Fibroblast of lung (primary cell): ENCODE measurements at regions not wholly inside any gene's neighbourhood (a gene's known extent, or its start where the extent isn't known, plus 50 kb on each side); places are given as distances from the start of the nearest gene placed in this dataset.

ENCODE experiments used
- DNase-seq, 2 donors: peaks; one replicate each; pipeline versions ENCODE4 v3.0.0 to v3.0.0-alpha.2; 2010; ENCODE audit warnings: low read depth in 2 of 2
- H2AFZ ChIP-seq: 2 replicates; pipeline ENCODE4 v1.5.1; 2012; ENCODE audit warnings: low read length, control low read depth, inconsistent platforms
- H3K27ac ChIP-seq: 2 replicates; pipeline ENCODE4 v1.5.1; 2011; ENCODE audit warnings: low read length, control low read depth; ENCODE audit not compliant: insufficient read depth
- H3K27me3 ChIP-seq: 2 replicates; pipeline ENCODE4 v1.5.1; 2011; ENCODE audit warnings: mild to moderate bottlenecking, low read length; ENCODE audit not compliant: control insufficient read depth, insufficient read depth
- H3K36me3 ChIP-seq: 2 replicates; pipeline ENCODE4 v1.5.1; 2011; ENCODE audit warnings: low read length; ENCODE audit not compliant: control insufficient read depth, insufficient read depth
- H3K4me1 ChIP-seq: 2 replicates; pipeline ENCODE4 v1.5.1; 2011; ENCODE audit warnings: low read length; ENCODE audit not compliant: control insufficient read depth, insufficient read depth; ENCODE audit errors: extremely low read depth
- H3K4me2 ChIP-seq: 2 replicates; pipeline ENCODE4 v1.5.1; 2011; ENCODE audit warnings: low read length, control low read depth; ENCODE audit not compliant: insufficient read depth; ENCODE audit errors: extremely low read depth
- H3K4me3 ChIP-seq, 4 experiments: fragments of 200-600 bp in 1 of 4; sonication (generic) in 1 of 4; replicated peaks in 1 of 4; 2 replicates each; pipeline ENCODE4 v1.5.1; 2011 to 2016; ENCODE audit warnings: low read length in 4 of 4, low read depth in 3 of 4, mild to moderate bottlenecking in 3 of 4, control low read depth in 2 of 4, inconsistent platforms in 1 of 4, mixed read lengths in 1 of 4; ENCODE audit not compliant: insufficient read depth in 1 of 4; ENCODE audit errors: control extremely low read depth in 1 of 4
- H3K79me2 ChIP-seq: 2 replicates; pipeline ENCODE4 v1.5.1; 2012; ENCODE audit warnings: mild to moderate bottlenecking, low read length, inconsistent platforms; ENCODE audit not compliant: control insufficient read depth, insufficient read depth
- H3K9ac ChIP-seq: 2 replicates; pipeline ENCODE4 v1.5.1; 2011; ENCODE audit warnings: mild to moderate bottlenecking, low read length, control low read depth; ENCODE audit not compliant: insufficient read depth
- H3K9me3 ChIP-seq: 2 replicates; pipeline ENCODE4 v1.5.1; 2012; ENCODE audit warnings: low read depth, low read length; ENCODE audit not compliant: control insufficient read depth, insufficient read depth
- H4K20me1 ChIP-seq: 2 replicates; pipeline ENCODE4 v1.5.1; 2011; ENCODE audit warnings: low read length; ENCODE audit not compliant: control insufficient read depth, insufficient read depth; ENCODE audit errors: extremely low read depth
- EZH2 ChIP-seq: IDR thresholded peaks from 2 replicates; pipeline ENCODE4 v1.5.1; 2012; ENCODE audit warnings: low read length, control low read depth, mild to moderate bottlenecking; ENCODE audit errors: missing control alignments
- TF ChIP-seq, protein P1 (sequence below), 2 donors: IDR thresholded peaks in 1 of 2; conservative IDR thresholded peaks in 1 of 2; 1 replicate in 1 of 2; 2 replicates in 1 of 2; pipeline ENCODE4 v1.5.1; 2011 to 2012; ENCODE audit warnings: low read length in 2 of 2, control low read depth in 1 of 2, inconsistent platforms in 1 of 2, low read depth in 1 of 2, mild to moderate bottlenecking in 1 of 2

DNA sequence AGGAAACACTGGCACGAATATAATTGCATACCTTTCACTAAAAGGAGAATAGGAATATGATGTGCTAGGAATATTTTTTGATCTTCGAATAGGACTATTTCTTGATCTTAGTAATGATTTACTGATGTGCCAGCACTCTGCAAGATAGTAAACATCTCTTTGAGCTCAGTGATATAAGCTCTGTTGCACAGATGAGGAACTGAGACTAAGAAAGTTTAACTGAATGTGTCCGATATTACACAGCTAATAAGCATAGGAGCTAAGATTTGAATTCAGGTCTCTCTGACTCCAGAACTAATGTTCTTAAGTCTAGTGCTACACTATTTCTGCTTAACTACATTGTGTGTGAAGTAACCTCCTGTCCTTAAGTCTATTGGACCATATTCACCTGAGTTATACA lies 98.4 kb upstream of the PTPRZ1 start:
- Histone ChIP-seq H4K20me1 (no peaks in the 10 kb centered on the region), H3K4me2 (no peak overlapping the region), H3K4me3 (no peak overlapping the region), H3K9me3 (no peaks in the 10 kb centered on the region), H2AFZ (no peak overlapping the region), H3K4me1 (no peaks in the 10 kb centered on the region), H3K36me3 (no peaks in the 10 kb centered on the region), H3K27me3 (no peaks in the 10 kb centered on the region), H3K27ac (no peak overlapping the region), H3K79me2 (no peaks in the 10 kb centered on the region), H3K9ac (no peak overlapping the region)
- TF ChIP-seq, protein P1, sequence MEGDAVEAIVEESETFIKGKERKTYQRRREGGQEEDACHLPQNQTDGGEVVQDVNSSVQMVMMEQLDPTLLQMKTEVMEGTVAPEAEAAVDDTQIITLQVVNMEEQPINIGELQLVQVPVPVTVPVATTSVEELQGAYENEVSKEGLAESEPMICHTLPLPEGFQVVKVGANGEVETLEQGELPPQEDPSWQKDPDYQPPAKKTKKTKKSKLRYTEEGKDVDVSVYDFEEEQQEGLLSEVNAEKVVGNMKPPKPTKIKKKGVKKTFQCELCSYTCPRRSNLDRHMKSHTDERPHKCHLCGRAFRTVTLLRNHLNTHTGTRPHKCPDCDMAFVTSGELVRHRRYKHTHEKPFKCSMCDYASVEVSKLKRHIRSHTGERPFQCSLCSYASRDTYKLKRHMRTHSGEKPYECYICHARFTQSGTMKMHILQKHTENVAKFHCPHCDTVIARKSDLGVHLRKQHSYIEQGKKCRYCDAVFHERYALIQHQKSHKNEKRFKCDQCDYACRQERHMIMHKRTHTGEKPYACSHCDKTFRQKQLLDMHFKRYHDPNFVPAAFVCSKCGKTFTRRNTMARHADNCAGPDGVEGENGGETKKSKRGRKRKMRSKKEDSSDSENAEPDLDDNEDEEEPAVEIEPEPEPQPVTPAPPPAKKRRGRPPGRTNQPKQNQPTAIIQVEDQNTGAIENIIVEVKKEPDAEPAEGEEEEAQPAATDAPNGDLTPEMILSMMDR (conservative IDR thresholded peaks at IDR 0.05 in 1 of 2, IDR thresholded peaks at IDR 0.05 in 1 of 2; ENCODE audit: low read depth in 1 of 2, low read length in 2 of 2): no peak
- TF ChIP-seq EZH2: no peak
- no peak for DNase-seq

DNA sequence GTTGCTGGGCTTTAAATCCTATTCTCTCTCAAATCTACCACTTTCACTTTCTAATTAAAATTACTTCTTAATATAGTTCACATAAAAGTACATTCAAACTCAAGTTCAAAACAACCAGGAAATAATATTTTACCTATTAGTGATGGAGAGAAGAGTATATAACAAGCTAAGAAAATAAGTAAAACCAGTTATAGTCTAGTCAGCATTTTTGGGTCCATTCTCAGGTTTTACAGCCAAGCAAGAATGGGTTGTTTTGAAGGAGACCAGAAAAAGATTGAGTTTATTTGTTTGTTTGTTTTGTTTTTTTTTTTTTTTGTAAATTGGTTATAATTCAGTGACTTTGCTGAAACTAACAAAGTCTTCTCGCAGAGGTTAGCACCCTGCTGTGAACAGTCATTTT lies 106.3 kb upstream of the PTPRZ1 start:
- Histone ChIP-seq H3K4me2 (no peak overlapping the region), H3K27ac (no peak overlapping the region), H3K4me1 (no peaks in the 10 kb centered on the region), H3K9ac (no peak overlapping the region), H2AFZ (no peak overlapping the region), H3K9me3 (no peaks in the 10 kb centered on the region), H3K36me3 (no peaks in the 10 kb centered on the region), H4K20me1 (no peaks in the 10 kb centered on the region), H3K79me2 (no peaks in the 10 kb centered on the region), H3K27me3 (no peaks in the 10 kb centered on the region), H3K4me3 (no peak overlapping the region)
- TF ChIP-seq, protein P1 (conservative IDR thresholded peaks at IDR 0.05 in 1 of 2, IDR thresholded peaks at IDR 0.05 in 1 of 2; ENCODE audit: low read depth in 1 of 2, low read length in 2 of 2): no peak
- TF ChIP-seq EZH2: no peak
- DNase-seq: no peak

DNA sequence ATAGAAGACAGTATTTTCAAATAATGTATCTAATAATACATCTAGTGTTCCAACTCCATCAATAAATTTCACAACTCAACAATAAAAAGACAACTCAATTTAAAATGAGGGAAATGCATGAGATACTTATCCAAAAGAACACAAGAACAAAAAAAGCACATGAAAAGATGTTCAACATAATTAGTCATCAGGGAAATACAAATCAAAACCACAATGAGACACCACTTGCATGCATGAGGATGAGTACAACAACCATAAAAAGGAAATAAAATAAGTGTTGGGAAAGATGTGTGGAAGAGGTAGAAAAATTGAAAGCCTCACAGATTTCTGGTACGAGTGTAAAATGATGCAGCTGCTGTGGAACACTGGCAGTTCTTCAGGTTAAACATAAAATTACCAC lies 111.6 kb upstream of the PTPRZ1 start:
- Histone ChIP-seq H3K4me3 (no peak overlapping the region), H3K79me2 (no peaks in the 10 kb centered on the region), H3K4me2 (no peak overlapping the region), H3K9ac (no peak overlapping the region), H3K4me1 (no peaks in the 10 kb centered on the region), H3K9me3 (no peaks in the 10 kb centered on the region), H2AFZ (no peak overlapping the region), H4K20me1 (no peaks in the 10 kb centered on the region), H3K27ac (no peak overlapping the region), H3K27me3 (no peaks in the 10 kb centered on the region), H3K36me3 (no peaks in the 10 kb centered on the region)
- TF ChIP-seq, protein P1 (conservative IDR thresholded peaks at IDR 0.05 in 1 of 2, IDR thresholded peaks at IDR 0.05 in 1 of 2; ENCODE audit: low read depth in 1 of 2, low read length in 2 of 2): no peak
- TF ChIP-seq EZH2: no peak
- DNase-seq: peak in 1 of 2 donors; percentile 12
